Immature natural killer cell (primary cell): ENCODE measurements at regions not wholly inside any gene's neighbourhood (a gene's known extent, or its start where the extent isn't known, plus 50 kb on each side); places are given as distances from the start of the nearest gene placed in this dataset.

ENCODE experiments used
- DNase-seq, 3 donors: peaks; one replicate each; pipeline ENCODE4 v3.0.0; 2022; ENCODE audit warnings: mixed read lengths in 1 of 3
- H3K27ac Mint-ChIP-seq, 6 donors: one replicate each; pipeline ENCODE4 v1.8.0; 2020; ENCODE audit warnings: mixed read lengths in 6 of 6, mild to moderate bottlenecking in 5 of 6, inconsistent platforms in 4 of 6, moderate library complexity in 3 of 6
- H3K27me3 Mint-ChIP-seq, 3 donors: one replicate each; pipeline ENCODE4 v1.8.0; 2020 to 2021; ENCODE audit warnings: low read depth in 3 of 3, mild to moderate bottlenecking in 3 of 3, mixed read lengths in 3 of 3, moderate library complexity in 3 of 3, inconsistent platforms in 1 of 3
- H3K36me3 Mint-ChIP-seq, 3 donors: one replicate each; pipeline ENCODE4 v1.8.0; 2020; ENCODE audit warnings: mixed read lengths in 3 of 3, inconsistent platforms in 2 of 3, mild to moderate bottlenecking in 2 of 3
- H3K4me1 Mint-ChIP-seq, 2 donors: one replicate each; pipeline ENCODE4 v1.8.0; 2020; ENCODE audit warnings: inconsistent platforms in 2 of 2, mild to moderate bottlenecking in 2 of 2, mixed read lengths in 2 of 2, moderate library complexity in 1 of 2
- H3K4me3 Mint-ChIP-seq, 5 donors: one replicate each; pipeline ENCODE4 v1.8.0; 2020; ENCODE audit warnings: mild to moderate bottlenecking in 5 of 5, mixed read lengths in 5 of 5, inconsistent platforms in 3 of 5, moderate library complexity in 3 of 5
- H3K9me3 Mint-ChIP-seq, 6 donors: one replicate each; pipeline ENCODE4 v1.8.0; 2020; ENCODE audit warnings: mild to moderate bottlenecking in 6 of 6, mixed read lengths in 6 of 6, inconsistent platforms in 4 of 6, moderate library complexity in 3 of 6

DNA sequence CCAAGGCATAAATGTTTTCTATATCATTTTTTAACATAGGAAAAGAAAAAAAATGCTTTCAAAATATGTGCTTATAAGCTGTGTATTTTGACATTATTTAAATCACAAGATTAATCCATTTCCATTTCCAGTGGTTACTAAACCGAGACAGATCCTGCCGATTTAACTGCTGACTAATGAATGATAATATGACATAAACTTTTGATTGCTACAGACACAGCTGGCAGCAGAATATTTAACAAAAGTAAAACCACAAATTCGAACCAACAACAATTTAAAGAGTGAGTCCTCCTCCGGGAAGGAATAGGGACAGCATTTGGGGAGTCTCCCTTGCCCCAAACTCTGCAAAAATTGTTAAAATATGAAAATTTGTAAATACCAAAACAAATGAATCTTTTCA, 401.3 kb upstream of the DAB2 start:
- Mint-ChIP-seq H3K27ac (no peak overlapping the region), H3K4me3 (no peak overlapping the region), H3K4me1 (no peaks in the 10 kb centered on the region), H3K27me3 (peaks cover 0 to 3% (median 2%) of the 10 kb centered on the region in 3 donors), H3K36me3 (no peaks in the 10 kb centered on the region), H3K9me3 (no peaks in the 10 kb centered on the region)
- no peak for DNase-seq

- no peak for DNase-seq
- Mint-ChIP-seq H3K27ac (no peak overlapping the region), H3K4me3 (no peak overlapping the region), H3K27me3 (peaks cover 0 to 3% (median 2%) of the 10 kb centered on the region in 3 donors), H3K36me3 (no peaks in the 10 kb centered on the region), H3K4me1 (no peaks in the 10 kb centered on the region), H3K9me3 (no peaks in the 10 kb centered on the region)
Measured at GRCh38 chr5:39825301-39825700, 400.5 kb upstream of the DAB2 start.

DNA sequence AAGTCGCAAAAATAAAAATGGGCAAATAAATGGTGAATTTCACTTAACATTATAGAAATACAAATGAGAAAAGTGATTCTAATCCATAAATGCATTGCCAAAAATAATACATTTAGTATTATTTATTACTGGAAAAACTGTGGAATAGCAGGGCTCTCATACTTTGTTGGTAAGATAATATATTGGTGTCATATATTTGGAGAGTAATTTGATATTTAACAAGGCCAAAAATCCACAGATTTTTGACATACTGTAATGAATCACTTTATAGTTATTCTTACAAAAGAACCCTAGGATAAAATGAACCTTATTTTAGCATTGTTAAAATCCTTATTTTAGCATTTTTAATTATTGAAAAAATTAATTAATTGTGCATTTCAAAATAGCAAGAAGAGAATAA, 397.2 kb upstream of the DAB2 start:
- peaks cover 0 to 5% (median 5%) of the 10 kb centered on the region in 3 donors for H3K27me3 Mint-ChIP-seq
- no peaks in the 10 kb centered on the region for H3K36me3 Mint-ChIP-seq
- no peaks in the 10 kb centered on the region for H3K9me3 Mint-ChIP-seq
- H3K4me3 Mint-ChIP-seq = no peak overlapping the region
- no peak for DNase-seq
- no peaks in the 10 kb centered on the region for H3K4me1 Mint-ChIP-seq
- H3K27ac Mint-ChIP-seq = no peak overlapping the region

- H3K9me3 Mint-ChIP-seq = no peaks in the 10 kb centered on the region
- DNase-seq = no peak
- no peaks in the 10 kb centered on the region for H3K36me3 Mint-ChIP-seq
- H3K27ac Mint-ChIP-seq = no peak overlapping the region
- H3K27me3 Mint-ChIP-seq = peaks cover 0 to 3% (median 3%) of the 10 kb centered on the region in 3 donors
- no peaks in the 10 kb centered on the region for H3K4me1 Mint-ChIP-seq
- no peak overlapping the region for H3K4me3 Mint-ChIP-seq
Measured at GRCh38 chr5:39816866-39817265, 392.1 kb upstream of the DAB2 start.

GRCh38 chr5:39816156-39816845, 391.5 kb upstream of the DAB2 start:
- Mint-ChIP-seq H3K4me1 (no peaks in the 10 kb centered on the region), H3K27ac (no peak overlapping the region), H3K4me3 (no peak overlapping the region), H3K36me3 (no peaks in the 10 kb centered on the region), H3K9me3 (no peaks in the 10 kb centered on the region), H3K27me3 (peaks cover 0 to 3% (median 3%) of the 10 kb centered on the region in 3 donors)
- no peak for DNase-seq

GRCh38 chr5:39815711-39816110, 390.9 kb upstream of the DAB2 start:
- DNase-seq = no peak
- Mint-ChIP-seq H3K9me3 (no peaks in the 10 kb centered on the region), H3K27ac (no peak overlapping the region), H3K27me3 (peaks cover 0 to 7% (median 3%) of the 10 kb centered on the region in 3 donors), H3K4me1 (no peaks in the 10 kb centered on the region), H3K36me3 (no peaks in the 10 kb centered on the region), H3K4me3 (no peak overlapping the region)

- Mint-ChIP-seq H3K4me1 (no peaks in the 10 kb centered on the region), H3K4me3 (no peak overlapping the region), H3K36me3 (no peaks in the 10 kb centered on the region), H3K27ac (no peak overlapping the region), H3K27me3 (peaks cover 0 to 3% (median 2%) of the 10 kb centered on the region in 3 donors), H3K9me3 (no peaks in the 10 kb centered on the region)
- DNase-seq = no peak
Measured at GRCh38 chr5:39811381-39811780, 386.6 kb upstream of the DAB2 start.

GRCh38 chr5:39808656-39809055, 383.9 kb upstream of the DAB2 start:
- no peak for DNase-seq
- Mint-ChIP-seq H3K27me3 (peaks cover 2 to 3% (median 2%) of the 10 kb centered on the region in 3 donors), H3K4me1 (no peaks in the 10 kb centered on the region), H3K4me3 (no peak overlapping the region), H3K27ac (no peak overlapping the region), H3K36me3 (no peaks in the 10 kb centered on the region), H3K9me3 (no peaks in the 10 kb centered on the region)

GRCh38 chr5:39801306-39801705, 376.5 kb upstream of the DAB2 start:
- Mint-ChIP-seq H3K4me1 (no peaks in the 10 kb centered on the region), H3K9me3 (peaks cover 0 to 1% (median 0%) of the 10 kb centered on the region in 6 donors), H3K4me3 (no peak overlapping the region), H3K27me3 (peaks cover 0 to 7% (median 5%) of the 10 kb centered on the region in 3 donors), H3K27ac (no peak overlapping the region), H3K36me3 (no peaks in the 10 kb centered on the region)
- no peak for DNase-seq

GRCh38 chr5:39800042-39800601, 375.3 kb upstream of the DAB2 start:
- DNase-seq = no peak
- Mint-ChIP-seq H3K27me3 (peaks cover 0 to 7% (median 5%) of the 10 kb centered on the region in 3 donors), H3K9me3 (peaks cover 0 to 2% (median 0%) of the 10 kb centered on the region in 6 donors), H3K4me1 (no peaks in the 10 kb centered on the region), H3K36me3 (no peaks in the 10 kb centered on the region), H3K27ac (no peak overlapping the region), H3K4me3 (no peak overlapping the region)

DNA sequence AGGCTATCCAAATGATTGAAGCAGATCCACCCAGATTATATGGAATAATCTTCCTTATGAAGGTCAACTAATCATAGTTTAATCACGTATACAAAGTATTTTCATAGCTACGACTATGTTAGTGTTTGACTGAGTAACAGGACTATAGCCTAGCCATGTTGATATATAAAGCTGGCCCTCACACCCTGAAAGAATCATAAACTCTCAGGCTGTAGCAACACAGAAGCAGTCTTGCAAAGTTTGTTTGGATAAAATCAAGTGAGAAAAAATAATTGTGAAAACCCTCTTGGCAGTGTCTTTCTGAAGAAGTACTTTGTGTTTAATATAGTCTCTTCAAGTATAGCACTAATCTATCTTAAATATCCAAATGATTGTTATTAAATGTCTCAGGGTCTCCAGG, 374.5 kb upstream of the DAB2 start:
- Mint-ChIP-seq H3K27me3 (peaks cover 0 to 7% (median 5%) of the 10 kb centered on the region in 3 donors), H3K4me3 (no peak overlapping the region), H3K9me3 (peaks cover 0 to 2% (median 0%) of the 10 kb centered on the region in 6 donors), H3K36me3 (no peaks in the 10 kb centered on the region), H3K27ac (no peak overlapping the region), H3K4me1 (no peaks in the 10 kb centered on the region)
- no peak for DNase-seq

GRCh38 chr5:39794513-39795210, 369.9 kb upstream of the DAB2 start:
- Mint-ChIP-seq H3K4me3 (no peak overlapping the region), H3K27ac (no peak overlapping the region), H3K36me3 (no peaks in the 10 kb centered on the region), H3K27me3 (peaks cover 0 to 5% (median 0%) of the 10 kb centered on the region in 3 donors), H3K9me3 (peaks cover 0 to 2% (median 0%) of the 10 kb centered on the region in 6 donors), H3K4me1 (no peaks in the 10 kb centered on the region)
- DNase-seq = no peak

- DNase-seq = no peak
- Mint-ChIP-seq H3K36me3 (no peaks in the 10 kb centered on the region), H3K27ac (no peak overlapping the region), H3K27me3 (peaks cover 2 to 8% (median 4%) of the 10 kb centered on the region in 3 donors), H3K9me3 (peaks cover 0 to 7% (median 4%) of the 10 kb centered on the region in 6 donors), H3K4me1 (no peaks in the 10 kb centered on the region), H3K4me3 (no peak overlapping the region)
Measured at GRCh38 chr5:39785410-39785809, 360.6 kb upstream of the DAB2 start.

DNA sequence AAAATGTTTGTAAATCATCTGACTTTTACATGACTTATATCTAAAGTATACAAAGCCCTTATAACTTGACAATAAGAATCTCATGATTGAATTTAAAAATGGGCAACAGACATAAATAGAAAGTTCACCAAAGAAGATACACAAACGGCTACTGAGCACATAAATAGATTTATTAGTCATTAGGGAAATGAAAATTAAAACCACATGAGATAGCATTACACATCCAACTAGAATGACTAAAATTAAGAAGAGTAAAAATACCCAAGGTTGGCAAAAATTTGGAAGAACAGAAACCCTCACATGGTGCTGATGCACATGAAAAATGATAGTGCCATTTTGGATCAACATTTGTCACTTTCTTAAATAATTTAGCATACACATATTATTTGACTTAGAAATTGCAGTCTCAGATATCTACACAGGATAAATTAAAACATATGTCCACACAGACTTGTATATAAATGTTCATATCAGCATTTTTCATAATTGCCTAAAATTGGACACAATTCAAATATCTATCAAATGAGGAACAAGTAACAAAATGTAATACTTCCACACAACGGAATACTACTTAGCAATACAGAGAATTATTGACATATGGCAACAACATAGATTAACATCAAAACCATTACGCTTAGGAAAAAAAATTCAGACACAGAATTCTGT, 359.1 kb upstream of the DAB2 start:
- Mint-ChIP-seq H3K4me3 (no peak overlapping the region), H3K4me1 (no peaks in the 10 kb centered on the region), H3K27ac (no peak overlapping the region), H3K36me3 (no peaks in the 10 kb centered on the region), H3K9me3 (peaks cover 0 to 7% (median 4%) of the 10 kb centered on the region in 6 donors), H3K27me3 (peaks cover 2 to 8% (median 6%) of the 10 kb centered on the region in 3 donors)
- DNase-seq = no peak
